22Rv1 (cell line): ENCODE measurements at regions not wholly inside any gene's neighbourhood (a gene's known extent, or its start where the extent isn't known, plus 50 kb on each side); places are given as distances from the start of the nearest gene placed in this dataset.

ENCODE experiments used
- CTCF ChIP-seq: fragments of 450-650 bp; IDR thresholded peaks from 2 replicates; pipeline ENCODE4 v1.5.1; 2017; ENCODE audit warnings: mild to moderate bottlenecking
- ZFX ChIP-seq: fragments of 450-650 bp; IDR thresholded peaks from 2 replicates; pipeline ENCODE4 v1.6.1; 2017; ENCODE audit warnings: antibody characterized with exemption, borderline replicate concordance

DNA sequence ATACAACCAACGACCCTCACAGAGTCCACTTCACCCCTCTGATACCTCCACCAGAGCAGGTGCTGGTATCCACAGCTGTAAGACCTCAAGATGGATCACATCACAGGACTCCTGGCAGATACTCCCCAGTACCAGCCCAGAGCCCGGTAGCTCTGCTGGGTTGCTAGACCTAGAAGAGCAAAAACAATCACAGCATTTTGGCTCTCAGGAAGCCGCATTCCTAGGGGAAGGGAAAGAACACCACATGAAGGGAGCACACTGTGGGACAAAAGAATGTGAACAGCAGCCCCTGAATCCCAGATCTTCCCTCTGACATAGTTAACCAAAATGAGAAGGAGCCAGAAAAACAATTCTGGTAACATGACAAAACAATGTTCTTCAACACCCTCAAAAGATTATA lies 303.1 kb upstream of the GRIA3 start:
- TF ChIP-seq CTCF = no peak
- no peak for TF ChIP-seq ZFX
